ENCODE measurements at regions not wholly inside any gene's neighbourhood (a gene's known extent, or its start where the extent isn't known, plus 50 kb on each side); places are given as distances from the start of the nearest gene placed in this dataset.
"Not testable (repeated sequence)": the region's sequence is repeated elsewhere in the genome, so short reads cannot be mapped to it uniquely, and the experiment has no call there.

DNA sequence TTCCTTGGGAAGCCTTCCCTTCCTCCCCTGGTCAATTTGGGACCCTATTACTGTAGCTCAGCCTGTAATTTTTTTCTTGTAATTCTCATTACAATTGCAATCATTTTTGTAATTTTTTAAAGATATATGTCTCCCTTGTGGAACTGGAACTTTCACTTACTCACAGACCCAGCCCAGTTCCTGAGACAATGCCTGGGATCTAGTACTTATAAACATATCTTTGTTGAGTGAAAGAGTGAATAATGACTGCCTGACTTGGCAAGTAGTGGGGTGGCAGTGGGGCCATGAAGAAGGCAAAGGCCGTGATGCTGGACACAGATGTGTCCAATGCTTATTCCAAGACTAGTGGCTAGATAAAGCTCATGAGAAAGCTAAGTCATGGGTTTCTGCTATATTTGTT lies 294.5 kb upstream of the LRRN1 start:
- Mint-ChIP-seq H3K4me1 (no peaks in the 10 kb centered on the region), H3K9me3 (no peaks in the 10 kb centered on the region), H3K4me3 (no peak overlapping the region), H3K27me3 (no peaks in the 10 kb centered on the region), H3K27ac (no peak overlapping the region)
- ATAC-seq (no peak), DNase-seq (no peak)

DNA sequence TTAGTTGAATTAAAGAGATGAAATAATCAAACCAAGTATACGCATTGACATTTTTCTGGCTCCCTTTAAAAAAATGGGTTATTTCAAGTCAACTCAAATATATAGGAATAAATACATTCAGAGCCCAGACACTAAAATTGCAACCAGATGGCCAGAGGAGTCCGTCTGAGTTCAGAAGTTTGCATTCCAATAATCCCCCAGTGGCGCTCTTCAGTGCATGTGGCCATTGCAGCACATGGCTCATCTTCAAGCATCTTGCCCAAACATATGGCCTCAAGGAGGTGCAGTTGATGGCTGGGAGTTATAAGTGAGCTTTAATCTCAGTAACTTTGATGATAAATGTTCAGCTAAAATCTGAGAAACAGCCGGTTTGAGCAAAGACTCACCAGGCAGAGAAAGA lies 295.8 kb upstream of the LRRN1 start:
- H3K4me1 Mint-ChIP-seq, result no peaks in the 10 kb centered on the region
- H3K27ac Mint-ChIP-seq, result no peak overlapping the region
- H3K27me3 Mint-ChIP-seq, result no peaks in the 10 kb centered on the region
- H3K4me3 Mint-ChIP-seq, result no peak overlapping the region
- no peak for DNase-seq
- no peaks in the 10 kb centered on the region for H3K9me3 Mint-ChIP-seq
- no peak for ATAC-seq

DNA sequence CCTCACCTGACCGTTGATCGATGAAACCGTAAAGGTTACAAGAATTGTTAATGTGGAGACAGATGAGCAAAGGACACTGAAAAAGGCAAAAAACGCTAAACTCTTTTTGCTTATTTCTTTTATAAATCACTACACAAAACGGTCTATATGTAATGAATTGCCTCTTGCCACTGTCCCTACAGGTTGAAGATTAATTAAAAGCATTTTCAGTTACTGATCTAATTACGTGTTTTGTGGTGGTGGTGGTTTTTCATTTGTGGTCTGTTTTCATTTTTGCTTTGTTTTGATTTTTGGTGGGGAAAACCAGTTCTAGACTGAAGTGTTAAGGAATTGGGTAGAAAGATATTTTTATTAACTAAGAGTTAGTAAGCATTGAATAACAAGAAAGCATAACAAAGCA lies 299.2 kb upstream of the LRRN1 start:
- no peak overlapping the region for H3K27ac Mint-ChIP-seq
- H3K27me3 Mint-ChIP-seq, result no peaks in the 10 kb centered on the region
- no peaks in the 10 kb centered on the region for H3K4me1 Mint-ChIP-seq
- DNase-seq (no peak), ATAC-seq (no peak)
- no peak overlapping the region for H3K4me3 Mint-ChIP-seq
- no peaks in the 10 kb centered on the region for H3K9me3 Mint-ChIP-seq

DNA sequence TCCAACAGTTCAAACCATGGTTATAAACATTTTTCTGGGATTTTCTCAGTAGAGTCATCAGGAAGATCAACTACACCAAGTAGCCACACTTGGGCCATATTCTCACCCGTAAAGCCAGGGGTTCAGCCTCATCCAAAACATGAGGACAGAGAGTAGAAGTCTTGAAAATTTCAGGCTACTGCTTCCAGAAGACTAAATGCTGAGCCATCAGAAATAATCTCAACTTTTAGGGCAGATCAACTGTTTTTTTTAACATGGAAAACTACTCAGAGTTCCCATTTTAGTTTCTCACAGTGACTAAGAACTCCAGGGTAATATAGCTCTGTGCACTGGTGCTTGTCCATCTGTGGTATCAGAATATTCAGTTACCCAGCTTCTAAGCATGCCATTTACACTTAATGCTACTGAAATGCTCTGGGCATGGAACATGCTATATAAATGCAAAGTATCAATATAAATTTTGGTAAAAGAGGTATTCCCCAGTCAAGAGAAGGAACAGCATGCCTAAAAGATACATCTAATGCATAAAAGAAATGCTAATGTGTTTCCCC lies 300.1 kb upstream of the LRRN1 start:
- Mint-ChIP-seq H3K27me3 (no peaks in the 10 kb centered on the region), H3K4me3 (no peak overlapping the region), H3K27ac (no peak overlapping the region), H3K9me3 (no peaks in the 10 kb centered on the region), H3K4me1 (no peaks in the 10 kb centered on the region)
- no peak for ATAC-seq
- DNase-seq, result no peak

DNA sequence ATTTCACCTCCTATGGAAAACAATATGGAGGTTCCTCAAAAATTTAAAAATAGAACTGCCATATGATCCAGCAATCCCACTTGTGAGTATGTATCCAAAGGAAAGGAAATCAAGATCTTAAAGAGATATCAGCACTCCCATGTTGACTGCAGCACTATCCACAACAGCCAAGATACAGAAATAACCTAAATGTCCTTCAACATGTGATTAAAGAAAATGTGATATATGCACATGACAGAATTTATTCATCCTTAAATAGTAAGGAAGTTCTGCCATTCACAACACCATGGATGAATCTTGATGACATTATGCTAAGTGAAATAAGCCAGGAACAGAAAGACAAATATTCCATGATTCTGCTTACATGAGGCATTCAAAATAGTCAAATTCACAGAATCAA lies 303.6 kb upstream of the LRRN1 start:
- H3K27ac Mint-ChIP-seq, result no peak overlapping the region
- H3K4me3 Mint-ChIP-seq, result no peak overlapping the region
- no peaks in the 10 kb centered on the region for H3K4me1 Mint-ChIP-seq
- no peaks in the 10 kb centered on the region for H3K27me3 Mint-ChIP-seq
- ATAC-seq, result no peak
- H3K9me3 Mint-ChIP-seq, result peaks cover 0 to 13% of the 10 kb centered on the region in 2 donors
- DNase-seq, result no peak

DNA sequence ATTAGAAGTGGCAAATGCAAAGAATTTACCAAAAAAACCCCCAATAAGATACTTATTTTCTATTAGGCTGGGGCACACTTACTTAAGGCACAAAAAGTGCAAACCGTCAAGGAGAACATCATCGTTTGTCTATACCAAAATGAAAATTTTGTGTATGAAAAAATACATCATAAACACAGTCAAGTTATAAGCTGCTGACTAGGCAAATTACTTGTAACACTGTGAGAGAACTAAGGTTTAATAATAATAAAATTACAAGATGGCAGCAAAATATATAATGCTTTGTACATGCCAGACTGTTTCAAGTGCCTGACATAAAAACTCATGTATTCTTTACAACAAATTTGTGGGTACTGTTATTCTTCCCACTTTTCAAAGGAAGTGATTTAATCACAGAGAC lies 297.2 kb upstream of the CRBN start:
- Mint-ChIP-seq H3K4me3 (no peak overlapping the region), H3K9me3 (no peaks in the 10 kb centered on the region), H3K27me3 (no peaks in the 10 kb centered on the region), H3K4me1 (no peaks in the 10 kb centered on the region), H3K27ac (no peak overlapping the region)
- no peak for ATAC-seq
- no peak for DNase-seq

DNA sequence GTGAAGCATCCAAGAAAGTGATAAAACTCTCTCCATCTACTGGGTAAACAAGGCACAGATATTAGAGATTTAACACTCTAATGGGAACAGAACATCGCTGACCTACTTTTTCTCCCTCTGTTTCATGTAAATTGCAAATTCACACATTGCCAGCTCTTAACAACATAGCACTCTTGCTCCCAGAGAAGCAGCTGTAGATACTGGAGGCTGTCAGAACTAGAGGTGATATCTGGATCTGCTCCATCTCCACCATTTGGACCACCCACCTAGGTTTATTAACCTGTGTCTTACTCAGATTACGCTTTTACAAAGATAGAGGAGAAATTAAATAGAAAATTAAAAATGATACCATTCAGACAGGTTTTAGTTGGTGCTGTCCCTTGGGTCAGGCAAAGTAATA lies 289.1 kb upstream of the CRBN start:
- no peak for ATAC-seq

DNA sequence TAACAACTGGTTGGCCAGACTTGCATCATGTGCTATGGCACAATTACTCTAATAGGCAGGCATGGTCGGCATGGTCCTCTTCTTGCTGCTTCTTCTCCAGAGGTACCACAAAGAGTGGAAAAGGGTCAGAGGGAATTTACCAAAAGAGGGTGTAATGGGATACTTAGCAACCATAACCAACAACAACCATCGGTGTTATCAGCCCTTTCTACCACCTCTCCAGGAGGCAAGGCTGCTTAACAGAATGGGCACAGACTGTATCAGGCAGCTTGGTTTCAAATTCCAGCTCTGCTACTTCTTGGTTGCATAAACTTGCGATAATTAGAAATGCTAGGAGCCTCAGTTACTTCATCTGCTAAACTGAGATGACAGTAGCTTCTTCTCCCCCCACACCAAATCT lies 284.6 kb upstream of the CRBN start:
- Mint-ChIP-seq H3K27me3 (no peaks in the 10 kb centered on the region), H3K27ac (no peak overlapping the region), H3K9me3 (no peaks in the 10 kb centered on the region), H3K4me3 (no peak overlapping the region), H3K4me1 (no peaks in the 10 kb centered on the region)
- DNase-seq (no peak), ATAC-seq (no peak)

More for the DNA sequence above, 289.1 kb upstream of the CRBN start:
- Mint-ChIP-seq H3K4me1 (no peaks in the 10 kb centered on the region), H3K4me3 (no peak overlapping the region), H3K27me3 (no peaks in the 10 kb centered on the region), H3K27ac (no peak overlapping the region), H3K9me3 (no peaks in the 10 kb centered on the region)
- DNase-seq, result no peak

DNA sequence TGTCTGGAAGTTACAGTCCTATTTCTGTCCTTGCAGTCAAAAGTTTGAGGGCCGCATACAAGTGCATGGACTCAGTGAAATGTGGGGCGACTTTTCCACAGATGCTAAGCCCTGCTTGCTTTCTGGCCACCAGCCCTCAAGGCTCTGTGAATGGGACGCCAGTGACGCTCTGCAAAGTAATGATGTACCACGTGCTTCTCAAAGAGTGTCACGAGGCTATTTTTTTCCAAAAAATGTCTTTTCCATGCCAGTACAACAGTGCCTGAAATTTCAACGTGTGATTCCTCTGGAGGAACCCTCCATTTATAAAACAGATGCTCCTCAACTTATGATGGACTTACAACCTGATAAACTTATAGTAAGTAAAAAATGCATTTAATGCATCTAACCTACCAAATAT lies 281.8 kb upstream of the CRBN start:
- DNase-seq (no peak), ATAC-seq (no peak)
- Mint-ChIP-seq H3K27me3 (no peaks in the 10 kb centered on the region), H3K27ac (no peak overlapping the region), H3K4me1 (no peaks in the 10 kb centered on the region), H3K4me3 (no peak overlapping the region), H3K9me3 (no peaks in the 10 kb centered on the region)

DNA sequence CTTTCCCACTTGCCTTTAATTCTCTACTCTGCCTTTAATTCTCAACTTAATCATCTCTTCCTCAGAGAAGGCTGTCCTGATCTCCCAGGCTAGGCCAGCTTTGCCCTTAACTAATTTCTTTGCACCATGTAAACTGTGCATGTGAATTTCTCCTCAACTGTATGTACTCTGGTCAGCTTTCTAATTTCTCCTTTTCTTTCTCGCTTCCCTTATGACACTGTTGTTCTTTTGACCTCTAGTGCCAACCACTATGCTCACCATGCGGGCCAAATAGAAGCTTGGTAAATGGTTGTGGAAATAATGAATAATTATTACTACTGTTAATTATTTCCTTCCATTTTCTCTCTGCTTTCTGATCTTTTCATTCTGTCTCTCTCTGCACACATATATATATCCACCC lies 269.0 kb upstream of the CRBN start:
- no peak for ATAC-seq
- no peaks in the 10 kb centered on the region for H3K9me3 Mint-ChIP-seq
- H3K4me1 Mint-ChIP-seq, result no peaks in the 10 kb centered on the region

DNA sequence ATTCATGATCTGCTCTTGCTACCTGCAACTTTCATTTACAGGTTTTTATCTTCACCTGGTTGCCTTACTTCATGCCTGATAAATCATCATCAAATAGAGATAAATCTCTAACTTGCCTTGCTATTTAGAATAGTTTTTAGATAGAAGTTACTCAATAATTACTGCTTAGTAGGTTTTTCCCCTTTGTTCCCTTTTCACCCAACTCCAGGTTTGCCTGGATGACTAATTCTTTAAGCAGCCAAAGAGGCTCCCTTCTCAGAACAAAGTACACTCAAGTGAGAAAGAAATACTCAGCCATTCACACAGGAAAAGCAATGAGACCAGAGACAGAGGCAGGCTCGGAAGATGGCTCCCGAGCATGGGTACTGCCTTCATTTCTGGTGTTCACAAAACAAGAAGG lies 268.1 kb upstream of the CRBN start:
- Mint-ChIP-seq H3K4me3 (no peak overlapping the region), H3K4me1 (no peaks in the 10 kb centered on the region), H3K9me3 (no peaks in the 10 kb centered on the region), H3K27ac (no peak overlapping the region), H3K27me3 (no peaks in the 10 kb centered on the region)
- DNase-seq (no peak), ATAC-seq (no peak)

More for the DNA sequence above, 269.0 kb upstream of the CRBN start:
- no peaks in the 10 kb centered on the region for H3K27me3 Mint-ChIP-seq
- no peak for DNase-seq
- no peak overlapping the region for H3K4me3 Mint-ChIP-seq
- H3K27ac Mint-ChIP-seq, result no peak overlapping the region

DNA sequence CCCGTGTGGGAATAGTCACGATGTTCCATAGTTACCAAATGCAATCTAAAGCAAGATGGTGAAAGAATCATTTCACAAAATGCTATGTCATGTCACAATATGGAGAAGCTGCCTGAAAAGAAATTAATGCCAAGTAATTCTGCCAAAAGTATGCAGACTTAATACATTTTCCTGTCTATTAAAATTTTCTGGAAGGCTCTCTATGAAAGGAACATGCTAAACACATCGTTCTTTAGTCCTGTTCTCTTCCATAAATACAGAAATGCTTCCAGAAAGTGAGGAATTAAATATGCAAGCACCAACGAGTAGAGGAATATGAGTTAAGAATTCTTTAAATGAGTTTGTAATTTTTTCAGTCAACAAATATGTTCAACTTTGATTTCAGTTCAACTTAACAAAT lies 266.8 kb upstream of the CRBN start:
- H3K27ac Mint-ChIP-seq, result no peak overlapping the region
- no peaks in the 10 kb centered on the region for H3K9me3 Mint-ChIP-seq
- no peak for DNase-seq
- no peaks in the 10 kb centered on the region for H3K4me1 Mint-ChIP-seq
- no peak for ATAC-seq
- no peak overlapping the region for H3K4me3 Mint-ChIP-seq
- H3K27me3 Mint-ChIP-seq, result no peaks in the 10 kb centered on the region

DNA sequence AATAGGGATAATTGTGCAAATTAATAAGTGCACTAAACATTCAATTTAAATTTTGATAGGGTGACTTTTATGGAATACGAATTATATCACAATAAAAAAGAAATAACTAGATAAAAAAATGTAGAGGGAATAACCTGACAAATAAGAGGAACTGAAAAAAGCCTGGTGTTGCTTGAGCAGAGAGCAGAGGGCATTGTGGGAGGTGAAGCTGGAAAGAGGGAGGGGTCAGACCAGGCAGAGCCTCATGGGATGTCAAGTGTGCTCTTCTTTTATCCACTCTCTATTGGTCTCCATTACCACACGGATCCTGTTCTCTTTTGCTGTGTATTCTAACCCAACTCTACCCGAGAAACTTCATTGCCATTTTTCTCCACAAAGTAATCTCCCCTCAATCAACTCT lies 264.0 kb upstream of the CRBN start:
- no peak overlapping the region for H3K27ac Mint-ChIP-seq

DNA sequence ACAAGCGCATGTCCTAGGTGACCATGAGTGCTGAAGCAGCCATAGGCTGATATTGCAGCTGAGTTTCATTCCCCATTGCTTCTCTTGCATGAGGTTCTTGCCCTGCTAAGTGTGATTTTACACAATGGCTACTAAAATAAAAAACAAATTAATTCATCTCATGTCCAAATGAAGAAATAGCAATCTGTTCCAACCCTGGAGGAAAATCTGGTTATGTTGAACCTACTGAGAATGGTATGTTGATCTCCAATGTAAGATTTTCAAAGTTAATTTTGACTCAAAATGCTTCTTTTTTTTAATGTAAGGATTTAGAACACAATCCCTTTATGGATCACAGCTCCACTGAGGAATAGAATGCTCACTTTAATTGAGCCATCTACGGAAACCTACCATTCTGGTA lies 254.2 kb upstream of the CRBN start:
- H3K27me3 Mint-ChIP-seq, result no peaks in the 10 kb centered on the region
- DNase-seq (no peak), ATAC-seq (no peak)

More for the DNA sequence above, 264.0 kb upstream of the CRBN start:
- no peak for DNase-seq
- Mint-ChIP-seq H3K9me3 (no peaks in the 10 kb centered on the region), H3K4me1 (no peaks in the 10 kb centered on the region), H3K4me3 (no peak overlapping the region), H3K27me3 (no peaks in the 10 kb centered on the region)
- ATAC-seq, result no peak

DNA sequence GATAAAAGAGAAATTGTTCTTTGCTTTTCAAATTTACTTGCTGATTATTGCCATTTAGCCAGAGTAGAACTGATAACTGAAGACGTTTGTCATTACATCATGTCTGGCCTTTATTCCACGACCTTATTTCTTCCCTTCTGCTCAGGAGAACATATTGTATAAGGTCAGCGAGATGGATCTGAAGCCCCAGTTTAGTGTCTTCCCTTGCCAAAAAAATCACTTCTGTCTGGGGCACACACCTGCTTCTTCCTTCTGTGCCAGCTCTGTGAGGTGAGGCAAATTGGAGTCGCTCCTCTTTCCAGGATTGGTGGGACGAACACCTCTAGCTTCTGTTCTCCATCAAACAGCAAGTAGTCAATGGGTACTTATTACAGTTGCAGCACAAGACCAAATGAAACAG lies 250.3 kb upstream of the CRBN start:
- peaks cover 0 to 4% of the 10 kb centered on the region in 2 donors for H3K9me3 Mint-ChIP-seq
- DNase-seq, result no peak

More for the DNA sequence above, 254.2 kb upstream of the CRBN start:
- Mint-ChIP-seq H3K4me1 (no peaks in the 10 kb centered on the region), H3K27ac (no peak overlapping the region), H3K9me3 (no peaks in the 10 kb centered on the region), H3K4me3 (no peak overlapping the region)

DNA sequence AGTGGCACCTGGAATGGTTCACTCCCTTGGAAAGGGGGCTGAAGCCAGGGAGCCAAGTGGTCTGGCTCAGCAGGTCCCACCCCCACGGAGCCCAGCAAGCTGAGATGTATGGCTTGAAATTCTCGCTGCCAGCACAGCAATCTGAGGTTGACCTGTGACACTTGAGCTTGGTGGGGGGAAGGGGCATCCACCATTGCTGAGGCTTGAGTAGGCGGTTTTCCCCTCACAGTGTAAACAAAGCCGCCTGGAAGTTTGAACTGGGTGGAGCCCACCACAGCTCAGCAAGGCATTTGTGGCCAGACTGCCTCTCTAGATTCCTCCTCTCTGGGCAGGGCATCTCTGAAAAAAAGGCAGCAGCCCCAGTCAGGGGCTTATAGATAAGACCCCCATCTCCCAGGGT lies 228.2 kb upstream of the CRBN start:
- H3K4me1 Mint-ChIP-seq, ATAC-seq, H3K27me3 Mint-ChIP-seq, H3K27ac Mint-ChIP-seq, H3K4me3 Mint-ChIP-seq, DNase-seq: not testable (repeated sequence)
- H3K9me3 Mint-ChIP-seq, result peaks cover 12 to 28% of the 10 kb centered on the region in 2 donors

More for the DNA sequence above, 250.3 kb upstream of the CRBN start:
- H3K27me3 Mint-ChIP-seq, result no peaks in the 10 kb centered on the region
- H3K27ac Mint-ChIP-seq, result no peak overlapping the region
- no peaks in the 10 kb centered on the region for H3K4me1 Mint-ChIP-seq
- no peak for ATAC-seq
- H3K4me3 Mint-ChIP-seq, result no peak overlapping the region

DNA sequence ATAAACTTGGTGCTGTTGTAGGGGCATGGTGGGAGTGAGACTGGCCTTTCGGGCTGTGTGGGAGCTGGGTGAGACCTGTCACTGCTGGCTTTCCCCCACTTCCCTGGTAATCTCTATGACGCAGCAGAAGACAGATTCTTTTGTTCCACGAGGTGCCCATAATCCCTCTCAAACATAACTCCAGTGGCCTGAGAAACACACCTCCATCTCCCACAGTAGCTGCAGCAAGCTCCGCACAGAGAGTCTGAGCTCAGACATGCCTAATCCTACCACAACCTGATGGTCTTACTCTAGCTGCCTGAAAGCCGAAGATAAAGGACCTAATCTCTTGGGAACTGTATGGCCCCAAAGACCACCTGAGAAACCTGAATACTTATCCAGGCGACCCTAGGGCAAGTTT lies 225.6 kb upstream of the CRBN start:
- Mint-ChIP-seq H3K27me3 (peaks cover 6% of the 10 kb centered on the region), H3K27ac (no peak overlapping the region), H3K4me3 (no peak overlapping the region), H3K9me3 (peaks cover 9 to 31% of the 10 kb centered on the region in 2 donors), H3K4me1 (no peaks in the 10 kb centered on the region)
- ATAC-seq (no peak), DNase-seq (no peak)
